Tibial nerve (tissue), 4 donors: ENCODE measurements at regions not wholly inside any gene's neighbourhood (a gene's known extent, or its start where the extent isn't known, plus 50 kb on each side); places are given as distances from the start of the nearest gene placed in this dataset.

Experiments
- DNase-seq, 2 donors: peaks; one replicate each; pipeline ENCODE4 v3.0.0-alpha.2; 2019; ENCODE audit warnings: low spot score in 2 of 2
- H3K27ac ChIP-seq, 4 donors: fragments of 200-600 bp; sonication (generic) in 3 of 4; one replicate each; pipeline ENCODE4 v1.5.1; 2017 to 2019; ENCODE audit warnings: mild to moderate bottlenecking in 1 of 4
- H3K27me3 ChIP-seq, 2 donors: fragments of 200-600 bp; sonication (generic) in 1 of 2; one replicate each; pipeline versions ENCODE4 v1.5.1 to v1.6.0; 2017 to 2019
- H3K36me3 ChIP-seq, 3 donors: fragments of 200-600 bp; sonication (generic); one replicate each; pipeline ENCODE4 v1.5.1; 2018 to 2019
- H3K4me1 ChIP-seq, 4 donors: fragments of 200-600 bp; sonication (generic) in 3 of 4; one replicate each; pipeline ENCODE4 v1.5.1; 2017 to 2019
- H3K4me3 ChIP-seq, 4 donors: fragments of 200-600 bp; sonication (generic) in 3 of 4; one replicate each; pipeline ENCODE4 v1.5.1; 2017 to 2019; ENCODE audit warnings: mild to moderate bottlenecking in 1 of 4, moderate library complexity in 1 of 4
- H3K9me3 ChIP-seq, 4 donors: fragments of 200-600 bp; sonication (generic) in 3 of 4; one replicate each; pipeline ENCODE4 v1.5.1; 2017 to 2019
- EP300 ChIP-seq, 2 donors: sonication (generic); formaldehyde crosslinking; IDR thresholded peaks; one replicate each; pipeline ENCODE4 v1.6.1; 2017; ENCODE audit warnings: antibody characterized with exemption in 2 of 2, mild to moderate bottlenecking in 1 of 2
- POLR2A ChIP-seq, 2 donors: fragments of 450-650 bp; IDR thresholded peaks; one replicate each; pipeline ENCODE4 v1.6.1; 2017; ENCODE audit warnings: antibody characterized with exemption in 2 of 2, mild to moderate bottlenecking in 2 of 2, moderate library complexity in 2 of 2
- WGBS, 2 donors: methylation state at CpG; one replicate each; pipeline ENCODE4 v1.1.5; 2018; 5-methylcytosine and 5-hydroxymethylcytosine counted together
- TF ChIP-seq, protein P1 (sequence below), 5 experiments: fragments of 200-600 bp in 3 of 5; fragments of 450-650 bp in 2 of 5; sonication (generic) in 3 of 5; IDR thresholded peaks; one replicate each; pipeline ENCODE4 v1.5.1; 2016 to 2019; ENCODE audit warnings: antibody characterized with exemption in 5 of 5, mild to moderate bottlenecking in 3 of 5, moderate library complexity in 2 of 5

- 60 to 72% methylated on average over 3 to 4 of the region's 4 CpGs for WGBS, 2 donors
- H3K36me3 ChIP-seq: no peaks in the 10 kb centered on the region
- no peaks in the 10 kb centered on the region for H3K9me3 ChIP-seq
- no peak for DNase-seq
- no peaks in the 10 kb centered on the region for H3K4me1 ChIP-seq
- no peak overlapping the region for H3K4me3 ChIP-seq
- no peaks in the 10 kb centered on the region for H3K27me3 ChIP-seq
- H3K27ac ChIP-seq: no peak overlapping the region
- TF ChIP-seq POLR2A (IDR thresholded peaks at IDR 0.05): no peak
- no peak for TF ChIP-seq EP300 (IDR thresholded peaks at IDR 0.05)
- TF ChIP-seq, protein P1, sequence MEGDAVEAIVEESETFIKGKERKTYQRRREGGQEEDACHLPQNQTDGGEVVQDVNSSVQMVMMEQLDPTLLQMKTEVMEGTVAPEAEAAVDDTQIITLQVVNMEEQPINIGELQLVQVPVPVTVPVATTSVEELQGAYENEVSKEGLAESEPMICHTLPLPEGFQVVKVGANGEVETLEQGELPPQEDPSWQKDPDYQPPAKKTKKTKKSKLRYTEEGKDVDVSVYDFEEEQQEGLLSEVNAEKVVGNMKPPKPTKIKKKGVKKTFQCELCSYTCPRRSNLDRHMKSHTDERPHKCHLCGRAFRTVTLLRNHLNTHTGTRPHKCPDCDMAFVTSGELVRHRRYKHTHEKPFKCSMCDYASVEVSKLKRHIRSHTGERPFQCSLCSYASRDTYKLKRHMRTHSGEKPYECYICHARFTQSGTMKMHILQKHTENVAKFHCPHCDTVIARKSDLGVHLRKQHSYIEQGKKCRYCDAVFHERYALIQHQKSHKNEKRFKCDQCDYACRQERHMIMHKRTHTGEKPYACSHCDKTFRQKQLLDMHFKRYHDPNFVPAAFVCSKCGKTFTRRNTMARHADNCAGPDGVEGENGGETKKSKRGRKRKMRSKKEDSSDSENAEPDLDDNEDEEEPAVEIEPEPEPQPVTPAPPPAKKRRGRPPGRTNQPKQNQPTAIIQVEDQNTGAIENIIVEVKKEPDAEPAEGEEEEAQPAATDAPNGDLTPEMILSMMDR (IDR thresholded peaks at IDR 0.05): no peak
These were observed 61.8 kb upstream of the SLC66A3 start for GRCh38 chr2:11093467-11093866.

- Histone ChIP-seq H3K9me3 (no peaks in the 10 kb centered on the region), H3K36me3 (no peaks in the 10 kb centered on the region), H3K27ac (no peak overlapping the region), H3K4me3 (no peak overlapping the region), H3K27me3 (no peaks in the 10 kb centered on the region), H3K4me1 (no peaks in the 10 kb centered on the region)
- TF ChIP-seq POLR2A (IDR thresholded peaks at IDR 0.05) (no peak), EP300 (IDR thresholded peaks at IDR 0.05) (no peak)
- TF ChIP-seq, protein P1 (IDR thresholded peaks at IDR 0.05): no peak
- 73 to 74% methylated on average over 19 of the region's 19 CpGs for WGBS, 2 donors
- DNase-seq: no peak
These were observed 61.1 kb upstream of the SLC66A3 start for GRCh38 chr2:11094021-11094810.

DNA sequence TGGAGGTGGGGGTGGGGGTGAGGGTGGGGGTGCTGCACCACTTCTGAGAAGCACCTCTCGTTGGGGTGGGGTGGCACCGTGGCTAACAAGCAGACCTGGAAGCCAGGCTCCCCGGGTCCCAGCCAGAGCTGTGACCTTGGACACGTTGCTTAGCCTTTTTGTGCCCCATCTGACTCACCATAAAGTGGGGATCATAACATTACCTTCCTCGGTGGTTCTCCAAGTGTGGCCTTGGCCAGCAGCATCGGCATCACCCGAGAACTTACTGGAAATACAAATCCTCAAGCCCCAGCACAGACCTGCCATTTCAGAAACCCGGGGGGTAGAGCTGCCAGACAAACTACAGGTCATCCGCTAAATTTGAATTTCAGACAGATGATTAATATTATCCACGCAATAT is 58.7 kb upstream of the SLC66A3 start:
- Histone ChIP-seq H3K27me3 (no peaks in the 10 kb centered on the region), H3K36me3 (no peaks in the 10 kb centered on the region), H3K27ac (no peak overlapping the region), H3K4me3 (no peak overlapping the region), H3K4me1 (no peaks in the 10 kb centered on the region), H3K9me3 (no peaks in the 10 kb centered on the region)
- TF ChIP-seq EP300 (IDR thresholded peaks at IDR 0.05) (no peak), POLR2A (IDR thresholded peaks at IDR 0.05) (no peak)
- TF ChIP-seq, protein P1 (IDR thresholded peaks at IDR 0.05): no peak
- WGBS, 2 donors: 82 to 87% methylated on average over 10 of the region's 10 CpGs
- no peak for DNase-seq

DNA sequence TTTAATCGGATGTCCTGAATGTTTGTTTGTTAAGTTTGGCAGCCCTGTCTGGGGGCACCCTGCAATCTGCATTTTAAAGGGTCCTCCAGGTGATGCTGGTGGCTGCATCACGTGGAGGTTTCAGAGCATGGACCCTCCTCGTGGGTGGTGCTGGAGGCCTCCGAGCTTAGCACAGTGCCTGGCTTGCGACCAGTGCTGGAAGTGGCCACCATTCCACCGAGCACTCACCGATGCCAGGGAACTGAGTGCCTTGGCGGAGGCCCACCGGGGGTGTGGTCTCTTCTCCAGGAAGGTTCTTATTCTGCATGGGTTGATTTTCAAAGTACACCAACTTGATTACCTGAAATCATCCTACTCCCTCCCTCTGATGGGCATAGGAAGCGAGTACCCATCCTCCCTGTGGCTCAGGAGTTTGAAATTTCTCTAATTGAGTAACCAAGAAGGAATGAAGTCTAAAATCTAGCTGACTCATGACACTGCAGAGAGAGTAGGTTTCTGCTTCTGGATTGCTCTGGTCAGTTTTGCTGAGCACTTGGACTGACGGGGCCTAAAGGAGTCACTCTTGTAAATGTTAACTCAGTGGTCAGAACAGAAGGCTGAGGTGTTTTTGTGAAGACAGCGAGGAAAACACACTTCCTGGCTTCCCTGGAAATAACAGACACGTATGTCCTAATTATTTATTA is 58.1 kb upstream of the SLC66A3 start:
- Histone ChIP-seq H3K4me1 (no peaks in the 10 kb centered on the region), H3K4me3 (no peak overlapping the region), H3K36me3 (no peaks in the 10 kb centered on the region), H3K9me3 (no peaks in the 10 kb centered on the region), H3K27ac (no peak overlapping the region), H3K27me3 (no peaks in the 10 kb centered on the region)
- 65 to 87% methylated on average over 11 of the region's 13 CpGs for WGBS, 2 donors
- TF ChIP-seq POLR2A (IDR thresholded peaks at IDR 0.05): no peak
- TF ChIP-seq EP300 (IDR thresholded peaks at IDR 0.05): no peak
- TF ChIP-seq, protein P1 (IDR thresholded peaks at IDR 0.05): no peak
- DNase-seq: no peak

- Histone ChIP-seq H3K27ac (no peak overlapping the region), H3K36me3 (no peaks in the 10 kb centered on the region), H3K27me3 (no peaks in the 10 kb centered on the region), H3K4me3 (no peak overlapping the region), H3K9me3 (no peaks in the 10 kb centered on the region), H3K4me1 (no peaks in the 10 kb centered on the region)
- TF ChIP-seq EP300 (IDR thresholded peaks at IDR 0.05): no peak
- TF ChIP-seq, protein P1 (IDR thresholded peaks at IDR 0.05): no peak
- no peak for TF ChIP-seq POLR2A (IDR thresholded peaks at IDR 0.05)
- 79 to 80% methylated on average over 13 of the region's 13 CpGs for WGBS, 2 donors
- DNase-seq: no peak
These were observed 57.3 kb upstream of the SLC66A3 start for GRCh38 chr2:11097854-11098387.
